T-helper 1 cell (primary cell): ENCODE measurements at regions not wholly inside any gene's neighbourhood (a gene's known extent, or its start where the extent isn't known, plus 50 kb on each side); places are given as distances from the start of the nearest gene placed in this dataset.
A peak's percentile ranks its signal among the peaks of the same experiment; 100 is the strongest.
"Not testable (repeated sequence)": the region's sequence is repeated elsewhere in the genome, so short reads cannot be mapped to it uniquely, and the experiment has no call there.

Experiments
- DNase-seq, 5 donors: peaks; one replicate each; pipeline ENCODE4 v3.0.0-alpha.2; 2012 to 2020

- DNase-seq: no peak
Measured at GRCh38 chr11:69905611-69906452, 86.6 kb upstream of the FGF3 start.

- DNase-seq: no peak
Measured at GRCh38 chr11:69906453-69906907, 87.3 kb upstream of the FGF3 start.

- no peak for DNase-seq
Measured at GRCh38 chr11:69907611-69908010, 88.4 kb upstream of the FGF3 start.

GRCh38 chr11:69908511-69909220 is 89.5 kb upstream of the FGF3 start:
- no peak for DNase-seq

GRCh38 chr11:69909561-69910518 is 90.6 kb upstream of the FGF3 start:
- no peak for DNase-seq

- no peak for DNase-seq
Measured at GRCh38 chr11:69910519-69911309, 91.5 kb upstream of the FGF3 start.

GRCh38 chr11:69911310-69912160 is 92.3 kb upstream of the FGF3 start:
- DNase-seq: no peak

- DNase-seq: no peak
Measured at GRCh38 chr11:69912161-69912910, 93.1 kb upstream of the FGF3 start.

- no peak for DNase-seq
Measured at GRCh38 chr11:69912911-69913451, 93.8 kb upstream of the FGF3 start.

- DNase-seq: no peak
Measured at GRCh38 chr11:69913591-69914285, 94.5 kb upstream of the FGF3 start.

GRCh38 chr11:69914286-69915150 is 95.3 kb upstream of the FGF3 start:
- no peak for DNase-seq

GRCh38 chr11:69915151-69915500 is 95.9 kb upstream of the FGF3 start:
- no peak for DNase-seq

- peak in 2 of 5 donors; percentile 15 to 19 for DNase-seq
Measured at GRCh38 chr11:69915501-69916250, 96.5 kb upstream of the FGF3 start.

- not testable (repeated sequence) for DNase-seq
Measured at GRCh38 chr11:69916251-69916649, 97.0 kb upstream of the FGF3 start.

- no peak for DNase-seq
Measured at GRCh38 chr11:69916806-69917387, 97.7 kb upstream of the FGF3 start.

GRCh38 chr11:69917529-69917928 is 98.3 kb upstream of the FGF3 start:
- no peak for DNase-seq
